MM.1S (cell line): ENCODE measurements at regions not wholly inside any gene's neighbourhood (a gene's known extent, or its start where the extent isn't known, plus 50 kb on each side); places are given as distances from the start of the nearest gene placed in this dataset.

Experiments used
- DNase-seq: peaks from one replicate; pipeline ENCODE4 v3.0.0-alpha.2; 2015
- H2AFZ ChIP-seq: fragments of 300-600 bp; sonication (generic); 2 replicates; pipeline ENCODE4 v1.6.0; 2016; ENCODE audit warnings: antibody characterized with exemption, low read length
- H3F3A ChIP-seq: fragments of 300-600 bp; sonication (generic); 2 replicates; pipeline ENCODE4 v1.6.1; 2016; ENCODE audit warnings: mild to moderate bottlenecking, antibody characterized with exemption, low read length, moderate library complexity, mixed read lengths; ENCODE audit not compliant: insufficient read depth
- H3K27ac ChIP-seq: fragments of 300-600 bp; sonication (generic); 2 replicates; pipeline ENCODE4 v1.5.1; 2016; ENCODE audit warnings: mild to moderate bottlenecking, low read length
- H3K27me3 ChIP-seq: fragments of 300-600 bp; sonication (generic); replicated peaks from 2 replicates; pipeline ENCODE4 v1.6.0; 2016; ENCODE audit warnings: low read length; ENCODE audit not compliant: insufficient read depth
- H3K36me3 ChIP-seq: fragments of 300-600 bp; sonication (generic); replicated peaks from 2 replicates; pipeline ENCODE4 v1.6.1; 2016; ENCODE audit warnings: mild to moderate bottlenecking, low read length, mixed read lengths; ENCODE audit not compliant: insufficient read depth
- H3K4me1 ChIP-seq: fragments of 300-600 bp; sonication (generic); 2 replicates; pipeline ENCODE4 v1.6.1; 2016; ENCODE audit warnings: low read length, mixed read lengths
- H3K4me2 ChIP-seq: fragments of 300-600 bp; sonication (generic); 2 replicates; pipeline ENCODE4 v1.6.0; 2016; ENCODE audit warnings: low read depth, low read length
- H3K4me3 ChIP-seq: fragments of 300-600 bp; sonication (generic); 2 replicates; pipeline ENCODE4 v1.5.1; 2016; ENCODE audit warnings: low read length, mixed read lengths
- H3K79me2 ChIP-seq: fragments of 300-600 bp; sonication (generic); 2 replicates; pipeline ENCODE4 v1.6.1; 2016; ENCODE audit warnings: mixed run types, low read length, mixed read lengths
- H3K9ac ChIP-seq: fragments of 300-600 bp; sonication (generic); 2 replicates; pipeline ENCODE4 v1.6.1; 2016; ENCODE audit warnings: low read length, mixed read lengths
- H3K9me2 ChIP-seq: fragments of 300-600 bp; sonication (generic); replicated peaks from 2 replicates; pipeline ENCODE4 v1.6.1; 2016; ENCODE audit warnings: mild to moderate bottlenecking, low read length, mixed read lengths; ENCODE audit not compliant: insufficient read depth
- H3K9me3 ChIP-seq: fragments of 300-600 bp; sonication (generic); replicated peaks from 2 replicates; pipeline ENCODE4 v1.6.1; 2016; ENCODE audit warnings: mild to moderate bottlenecking, low read length, mixed read lengths; ENCODE audit not compliant: insufficient read depth
- H4K20me1 ChIP-seq: fragments of 300-600 bp; sonication (generic); 2 replicates; pipeline ENCODE4 v1.6.1; 2016; ENCODE audit warnings: mild to moderate bottlenecking, low read length, moderate library complexity, mixed read lengths; ENCODE audit not compliant: insufficient read depth
- CTCF ChIP-seq: fragments of 300-600 bp; sonication (generic); IDR thresholded peaks from 2 replicates; pipeline ENCODE4 v1.5.1; 2016; ENCODE audit warnings: antibody characterized with exemption, low read length, mixed read lengths
- EZH2 ChIP-seq: fragments of 300-600 bp; sonication (generic); optimal IDR thresholded peaks from 2 replicates; pipeline ENCODE3; 2017; ENCODE audit warnings: low read depth, mild to moderate bottlenecking, antibody characterized with exemption, low read length, mixed read lengths
- EZH2phosphoT487 ChIP-seq: fragments of 300-600 bp; sonication (generic); IDR thresholded peaks from 2 replicates; pipeline ENCODE4 v1.6.1; 2018; ENCODE audit warnings: antibody characterized with exemption, low read length

- H3K79me2 ChIP-seq = no peaks in the 10 kb centered on the region
- DNase-seq = no peak
- no peaks in the 10 kb centered on the region for H3F3A ChIP-seq
- H2AFZ ChIP-seq = no peak overlapping the region
- H3K4me1 ChIP-seq = no peaks in the 10 kb centered on the region
- no peaks in the 10 kb centered on the region for H3K9me3 ChIP-seq
- H3K4me2 ChIP-seq = no peak overlapping the region
- no peaks in the 10 kb centered on the region for H3K36me3 ChIP-seq
- no peaks in the 10 kb centered on the region for H3K9me2 ChIP-seq
- no peak overlapping the region for H3K27ac ChIP-seq
- no peaks in the 10 kb centered on the region for H4K20me1 ChIP-seq
- peaks cover 84% of the 10 kb centered on the region for H3K27me3 ChIP-seq
- H3K4me3 ChIP-seq = no peak overlapping the region
- TF ChIP-seq EZH2 (no peak), EZH2phosphoT487 (no peak), CTCF (no peak)
- H3K9ac ChIP-seq = no peak overlapping the region
These were observed 375.7 kb downstream of the NPHP4 start for GRCh38 chr1:5616366-5617178.

GRCh38 chr1:5615076-5615475, 377.1 kb downstream of the NPHP4 start:
- no peaks in the 10 kb centered on the region for H3K36me3 ChIP-seq
- H3F3A ChIP-seq = no peaks in the 10 kb centered on the region
- H2AFZ ChIP-seq = no peak overlapping the region
- H3K9me3 ChIP-seq = no peaks in the 10 kb centered on the region
- no peaks in the 10 kb centered on the region for H3K79me2 ChIP-seq
- H3K4me1 ChIP-seq = no peaks in the 10 kb centered on the region
- H3K4me2 ChIP-seq = no peak overlapping the region
- H3K27me3 ChIP-seq = peaks cover 86% of the 10 kb centered on the region
- H3K4me3 ChIP-seq = no peak overlapping the region
- no peaks in the 10 kb centered on the region for H4K20me1 ChIP-seq
- H3K9ac ChIP-seq = no peak overlapping the region
- TF ChIP-seq EZH2 (no peak), CTCF (no peak), EZH2phosphoT487 (no peak)
- no peak overlapping the region for H3K27ac ChIP-seq
- H3K9me2 ChIP-seq = no peaks in the 10 kb centered on the region
- no peak for DNase-seq

GRCh38 chr1:5613900-5614299, 378.3 kb downstream of the NPHP4 start:
- H3K27me3 ChIP-seq = peaks cover 90% of the 10 kb centered on the region
- TF ChIP-seq EZH2phosphoT487 = no peak
- TF ChIP-seq CTCF = no peak
- TF ChIP-seq EZH2 = no peak
- no peak overlapping the region for H2AFZ ChIP-seq
- H3F3A ChIP-seq = no peaks in the 10 kb centered on the region
- no peak overlapping the region for H3K27ac ChIP-seq
- no peak overlapping the region for H3K9ac ChIP-seq
- H4K20me1 ChIP-seq = no peaks in the 10 kb centered on the region
- H3K9me3 ChIP-seq = no peaks in the 10 kb centered on the region
- H3K79me2 ChIP-seq = no peaks in the 10 kb centered on the region
- no peaks in the 10 kb centered on the region for H3K4me1 ChIP-seq
- DNase-seq = no peak
- no peaks in the 10 kb centered on the region for H3K36me3 ChIP-seq
- no peak overlapping the region for H3K4me3 ChIP-seq
- H3K4me2 ChIP-seq = no peak overlapping the region
- no peaks in the 10 kb centered on the region for H3K9me2 ChIP-seq
